SU-DHL-6 (cell line): ENCODE measurements at regions not wholly inside any gene's neighbourhood (a gene's known extent, or its start where the extent isn't known, plus 50 kb on each side); places are given as distances from the start of the nearest gene placed in this dataset.

ENCODE experiments used
- H2AFZ ChIP-seq: fragments of 200-600 bp; sonication (generic); 2 replicates; pipeline ENCODE4 v1.6.1; 2014; ENCODE audit warnings: low read depth, mild to moderate bottlenecking, moderate library complexity, mixed read lengths, antibody characterized with exemption, low read length; ENCODE audit not compliant: severe bottlenecking
- H3F3A ChIP-seq: fragments of 200-600 bp; shearing (Covaris generic); 2 replicates; pipeline ENCODE4 v1.6.0; 2016; ENCODE audit warnings: antibody characterized with exemption, mild to moderate bottlenecking; ENCODE audit not compliant: insufficient read depth
- H3K27ac ChIP-seq: fragments of 200-600 bp; sonication (generic); 2 replicates; pipeline ENCODE4 v1.5.1; 2016; ENCODE audit warnings: low read depth, mild to moderate bottlenecking, low read length, moderate library complexity, mixed read lengths
- H3K27me3 ChIP-seq: fragments of 200-600 bp; sonication (generic), shearing (Covaris generic); 2 replicates; pipeline ENCODE4 v1.6.0; 2014; ENCODE audit warnings: mild to moderate bottlenecking, low read length
- H3K36me3 ChIP-seq: fragments of 200-600 bp; sonication (generic); 2 replicates; pipeline ENCODE4 v1.6.1; 2014; ENCODE audit warnings: mild to moderate bottlenecking, low read length, mixed read lengths
- H3K4me2 ChIP-seq: fragments of 300-600, 200-600 bp; shearing (Covaris generic), sonication (generic); 2 replicates; pipeline ENCODE4 v1.6.0; 2014; ENCODE audit warnings: low read length, low read depth, mild to moderate bottlenecking; ENCODE audit not compliant: poor library complexity, severe bottlenecking
- H3K4me3 ChIP-seq: fragments of 200-600 bp; sonication (generic); 2 replicates; pipeline ENCODE4 v1.5.1; 2014; ENCODE audit warnings: antibody characterized with exemption, low read length, mild to moderate bottlenecking, mixed read lengths; ENCODE audit not compliant: insufficient read depth, poor library complexity, severe bottlenecking
- H3K79me2 ChIP-seq: fragments of 200-600 bp; sonication (generic); 2 replicates; pipeline ENCODE4 v1.6.1; 2014; ENCODE audit warnings: mild to moderate bottlenecking, low read length, moderate library complexity; ENCODE audit not compliant: insufficient read depth
- H3K9ac ChIP-seq: fragments of 200-600 bp; sonication (generic); 2 replicates; pipeline ENCODE4 v1.7.0; 2014; ENCODE audit warnings: mild to moderate bottlenecking, low read length
- H3K9me2 ChIP-seq: fragments of 200-600 bp; sonication (generic); replicated peaks from 2 replicates; pipeline ENCODE4 v1.6.1; 2014; ENCODE audit warnings: low read length; ENCODE audit not compliant: insufficient read depth
- H3K9me3 ChIP-seq: fragments of 200-600 bp; sonication (generic); 2 replicates; pipeline ENCODE4 v1.6.1; 2014; ENCODE audit warnings: low read length, mixed read lengths; ENCODE audit not compliant: insufficient read depth
- H4K20me1 ChIP-seq: fragments of 200-600 bp; sonication (generic); 2 replicates; pipeline ENCODE4 v1.6.1; 2014; ENCODE audit warnings: low read depth, mild to moderate bottlenecking, antibody characterized with exemption, low read length, moderate library complexity, mixed read lengths
- EZH2phosphoT487 ChIP-seq: fragments of 200-600 bp; sonication (generic), shearing (Covaris generic); conservative IDR thresholded peaks from 2 replicates; pipeline ENCODE4 v1.6.1; 2018; ENCODE audit warnings: mild to moderate bottlenecking, antibody characterized with exemption, low read length, moderate library complexity, mixed read lengths
- TF ChIP-seq, protein P1 (sequence below): fragments of 200-600 bp; sonication (generic); IDR thresholded peaks from one replicate; pipeline ENCODE4 v1.5.1; 2017; ENCODE audit warnings: antibody characterized with exemption, mild to moderate bottlenecking, low read length, moderate library complexity; ENCODE audit not compliant: insufficient read depth, poor library complexity, severe bottlenecking

DNA sequence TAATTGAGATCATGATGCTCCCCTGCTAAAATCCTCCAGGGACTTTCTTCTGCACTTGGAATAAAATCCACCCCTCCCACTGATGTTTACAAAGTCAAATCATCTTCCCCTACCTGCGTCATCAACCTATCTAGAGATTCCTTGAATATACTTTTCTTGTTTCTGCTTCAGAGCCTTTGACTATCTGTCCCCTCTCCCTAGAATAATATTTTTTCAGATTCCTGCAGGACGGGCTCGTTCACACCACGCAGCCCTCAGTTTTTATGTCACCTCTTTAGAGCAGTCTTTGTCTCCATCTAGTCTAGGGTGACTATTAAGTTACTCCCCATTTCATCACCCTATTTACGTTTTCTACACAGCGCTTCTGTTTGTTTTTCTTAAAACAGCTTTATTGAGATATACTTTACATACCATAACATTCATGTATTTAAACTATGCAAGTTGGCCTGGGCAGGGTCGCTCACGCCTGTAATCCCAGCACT, 94.8 kb upstream of the SESN3 start:
- Histone ChIP-seq H3K4me2 (no peak overlapping the region), H3F3A (no peaks in the 10 kb centered on the region), H3K9me2 (no peaks in the 10 kb centered on the region), H3K27me3 (no peaks in the 10 kb centered on the region), H3K79me2 (no peaks in the 10 kb centered on the region), H3K9me3 (no peaks in the 10 kb centered on the region), H3K36me3 (no peaks in the 10 kb centered on the region), H3K4me3 (no peak overlapping the region), H3K27ac (no peak overlapping the region), H4K20me1 (no peaks in the 10 kb centered on the region), H2AFZ (no peak overlapping the region), H3K9ac (no peak overlapping the region)
- TF ChIP-seq, protein P1, sequence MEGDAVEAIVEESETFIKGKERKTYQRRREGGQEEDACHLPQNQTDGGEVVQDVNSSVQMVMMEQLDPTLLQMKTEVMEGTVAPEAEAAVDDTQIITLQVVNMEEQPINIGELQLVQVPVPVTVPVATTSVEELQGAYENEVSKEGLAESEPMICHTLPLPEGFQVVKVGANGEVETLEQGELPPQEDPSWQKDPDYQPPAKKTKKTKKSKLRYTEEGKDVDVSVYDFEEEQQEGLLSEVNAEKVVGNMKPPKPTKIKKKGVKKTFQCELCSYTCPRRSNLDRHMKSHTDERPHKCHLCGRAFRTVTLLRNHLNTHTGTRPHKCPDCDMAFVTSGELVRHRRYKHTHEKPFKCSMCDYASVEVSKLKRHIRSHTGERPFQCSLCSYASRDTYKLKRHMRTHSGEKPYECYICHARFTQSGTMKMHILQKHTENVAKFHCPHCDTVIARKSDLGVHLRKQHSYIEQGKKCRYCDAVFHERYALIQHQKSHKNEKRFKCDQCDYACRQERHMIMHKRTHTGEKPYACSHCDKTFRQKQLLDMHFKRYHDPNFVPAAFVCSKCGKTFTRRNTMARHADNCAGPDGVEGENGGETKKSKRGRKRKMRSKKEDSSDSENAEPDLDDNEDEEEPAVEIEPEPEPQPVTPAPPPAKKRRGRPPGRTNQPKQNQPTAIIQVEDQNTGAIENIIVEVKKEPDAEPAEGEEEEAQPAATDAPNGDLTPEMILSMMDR: no peak
- TF ChIP-seq EZH2phosphoT487: no peak

DNA sequence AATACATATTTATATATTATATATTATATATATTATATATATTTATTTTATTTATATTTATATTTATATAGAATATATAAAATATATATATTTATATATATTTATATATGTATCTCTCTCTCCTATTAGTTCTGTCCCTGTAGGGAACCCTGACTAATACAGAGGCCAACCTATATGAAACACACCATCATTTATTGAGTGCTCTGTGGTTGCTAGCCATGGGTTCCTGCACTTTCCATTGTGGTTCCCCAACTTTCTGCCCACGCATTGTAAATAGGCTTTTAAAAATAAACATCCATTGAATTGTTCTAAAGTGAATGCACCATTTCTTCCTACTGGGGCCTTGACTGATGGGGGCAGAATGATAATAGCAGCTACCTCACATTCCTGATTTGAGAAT, 93.8 kb upstream of the SESN3 start:
- Histone ChIP-seq H3K4me3 (no peak overlapping the region), H3F3A (no peaks in the 10 kb centered on the region), H3K27me3 (no peaks in the 10 kb centered on the region)

DNA sequence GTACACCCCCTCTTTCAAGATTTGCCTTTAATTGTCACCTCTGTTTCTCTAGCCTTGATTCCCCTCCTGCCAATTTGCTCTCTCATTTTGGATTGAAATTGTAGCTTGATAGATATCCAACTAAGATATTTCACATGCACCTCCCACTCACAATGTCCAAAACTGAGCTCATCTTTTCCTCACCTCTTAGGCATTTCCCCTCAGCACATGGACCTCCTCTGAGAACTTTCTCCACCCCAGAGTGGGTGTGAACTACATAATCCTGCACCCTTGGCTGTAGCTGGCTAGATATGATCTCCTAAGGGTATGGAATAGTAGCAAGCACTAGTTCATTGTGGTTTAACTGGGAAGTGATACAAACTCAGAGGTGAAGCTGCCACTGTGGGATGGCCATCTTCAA, 91.5 kb upstream of the SESN3 start:
- Histone ChIP-seq H3K9me2 (no peaks in the 10 kb centered on the region), H3K27me3 (no peaks in the 10 kb centered on the region), H4K20me1 (no peaks in the 10 kb centered on the region), H3K9ac (no peak overlapping the region), H3F3A (no peaks in the 10 kb centered on the region), H3K36me3 (no peaks in the 10 kb centered on the region), H3K9me3 (no peaks in the 10 kb centered on the region), H2AFZ (no peak overlapping the region), H3K4me2 (no peak overlapping the region), H3K27ac (no peak overlapping the region), H3K4me3 (no peak overlapping the region), H3K79me2 (no peaks in the 10 kb centered on the region)
- TF ChIP-seq, protein P1: no peak
- no peak for TF ChIP-seq EZH2phosphoT487

More for the DNA sequence above, 93.8 kb upstream of the SESN3 start:
- TF ChIP-seq EZH2phosphoT487: no peak
- TF ChIP-seq, protein P1: no peak
- Histone ChIP-seq H3K9me3 (no peaks in the 10 kb centered on the region), H3K4me2 (no peak overlapping the region), H2AFZ (no peak overlapping the region), H3K27ac (no peak overlapping the region), H3K36me3 (no peaks in the 10 kb centered on the region), H4K20me1 (no peaks in the 10 kb centered on the region), H3K9ac (no peak overlapping the region), H3K79me2 (no peaks in the 10 kb centered on the region), H3K9me2 (no peaks in the 10 kb centered on the region)
